Right renal cortex interstitium (tissue), 3 donors: ENCODE measurements at regions not wholly inside any gene's neighbourhood (a gene's known extent, or its start where the extent isn't known, plus 50 kb on each side); places are given as distances from the start of the nearest gene placed in this dataset.
"Not testable (repeated sequence)": the region's sequence is repeated elsewhere in the genome, so short reads cannot be mapped to it uniquely, and the experiment has no call there.

ENCODE experiments used
- DNase-seq, 3 donors: peaks; one replicate each; pipeline ENCODE4 v3.0.0-alpha.2; 2013; ENCODE audit warnings: low read depth in 3 of 3, low spot score in 2 of 3

- no peak for DNase-seq
These were observed 676.1 kb upstream of the GYPC start for GRCh38 chr2:125979886-125980285.

DNA sequence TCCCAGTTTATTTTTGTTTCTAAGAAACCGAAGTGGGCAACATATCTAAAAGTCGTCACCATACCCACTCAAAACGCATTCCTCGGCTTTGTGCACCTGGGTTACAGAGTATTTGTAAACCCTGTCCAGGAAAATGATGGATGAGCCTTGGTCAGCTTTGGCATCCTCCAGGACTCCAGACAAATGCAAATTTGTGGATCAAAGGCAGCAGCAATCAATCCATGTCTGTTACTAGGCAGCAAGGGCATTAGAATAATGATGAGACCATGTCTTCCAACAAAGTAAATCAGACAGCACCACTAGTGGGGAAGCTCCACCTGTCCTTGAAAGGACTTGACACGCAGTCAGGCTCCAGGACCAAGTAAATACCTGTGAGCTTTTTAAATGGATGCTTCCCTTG lies 672.6 kb upstream of the GYPC start:
- no peak for DNase-seq

- DNase-seq, result no peak
These were observed 626.6 kb upstream of the GYPC start for GRCh38 chr2:126029316-126029715.

DNA sequence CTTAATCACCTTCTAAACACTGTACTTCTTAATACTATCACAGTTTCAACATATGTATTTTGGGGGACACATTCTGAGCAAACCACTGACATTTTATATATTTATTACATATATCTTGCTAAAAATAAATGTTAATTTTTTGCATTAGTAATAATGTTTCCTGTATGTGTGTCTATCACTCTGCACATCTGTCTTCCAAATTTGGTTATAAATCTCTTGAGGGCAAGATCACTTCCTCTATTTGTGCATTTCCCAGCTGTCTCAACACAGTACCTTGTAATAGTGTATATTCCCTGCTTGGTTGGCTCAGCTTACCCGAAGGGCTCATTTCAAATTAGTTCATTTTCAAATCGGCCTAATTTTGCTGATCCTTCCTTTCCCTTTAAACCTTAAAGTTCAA lies 617.1 kb upstream of the GYPC start:
- DNase-seq, result no peak

GRCh38 chr2:126041391-126042047 lies 614.4 kb upstream of the GYPC start:
- DNase-seq, result no peak

- DNase-seq, result no peak
These were observed 613.9 kb upstream of the GYPC start for GRCh38 chr2:126042089-126042488.

GRCh38 chr2:126048719-126049118 lies 607.2 kb upstream of the GYPC start:
- DNase-seq, result no peak

DNA sequence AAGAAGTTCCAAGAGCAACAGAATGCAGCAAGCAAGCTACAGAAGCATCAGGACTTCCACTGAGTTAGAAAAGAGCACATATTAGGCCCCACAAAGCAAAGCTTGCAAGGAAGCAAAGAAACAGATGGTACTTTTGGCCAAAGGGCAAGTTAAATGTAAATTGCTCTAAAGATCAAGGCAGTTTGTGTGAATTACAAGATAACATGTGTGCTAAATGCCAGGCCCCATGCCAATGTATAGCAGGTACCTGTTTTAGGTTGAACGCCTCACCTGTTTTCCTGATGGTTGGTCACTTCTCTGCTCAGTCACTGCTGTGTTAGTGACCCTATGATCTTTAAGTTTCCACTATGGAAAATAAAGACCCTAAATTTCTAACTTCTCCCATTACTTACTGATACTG lies 606.5 kb upstream of the GYPC start:
- no peak for DNase-seq

- DNase-seq, result no peak
These were observed 604.8 kb upstream of the GYPC start for GRCh38 chr2:126050991-126051736.

- not testable (repeated sequence) for DNase-seq
These were observed 604.2 kb upstream of the GYPC start for GRCh38 chr2:126051737-126052240.

GRCh38 chr2:126059379-126059778 lies 596.6 kb upstream of the GYPC start:
- DNase-seq, result no peak

DNA sequence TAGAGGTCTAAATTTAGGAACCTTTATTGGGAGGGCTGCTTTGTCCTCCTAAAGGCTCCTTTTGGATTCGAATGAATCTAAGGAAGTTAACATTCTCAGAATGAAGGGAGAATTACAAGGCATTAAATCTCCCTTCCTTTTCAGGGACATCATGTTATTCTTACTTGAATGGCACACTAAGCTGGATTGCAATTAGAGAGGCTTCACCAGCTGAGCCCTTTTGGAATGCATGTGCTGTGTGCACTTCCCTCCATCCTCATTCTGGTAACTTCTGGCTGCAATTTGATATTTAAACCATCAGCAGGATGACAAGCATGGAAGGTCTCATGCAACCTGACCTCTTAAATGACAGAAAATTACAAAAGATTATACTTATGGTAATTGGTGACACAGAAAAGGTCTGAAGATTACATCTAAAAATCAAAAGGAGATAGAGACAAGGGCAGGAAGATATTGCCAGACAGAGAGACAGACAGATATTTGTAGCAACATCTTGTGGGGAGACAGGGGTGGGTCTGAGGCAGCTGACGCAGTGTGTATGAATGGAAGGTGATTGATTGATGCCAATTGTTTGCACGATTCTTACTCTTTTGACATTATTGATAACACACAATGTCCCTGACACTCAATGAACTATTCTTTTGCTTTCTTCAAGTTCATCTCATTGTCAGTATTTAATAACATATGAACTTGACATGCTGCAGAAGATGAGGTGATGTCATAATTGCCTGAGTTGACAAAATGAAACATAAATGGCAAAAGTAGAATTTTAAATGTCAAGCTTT lies 570.8 kb upstream of the GYPC start:
- no peak for DNase-seq

DNA sequence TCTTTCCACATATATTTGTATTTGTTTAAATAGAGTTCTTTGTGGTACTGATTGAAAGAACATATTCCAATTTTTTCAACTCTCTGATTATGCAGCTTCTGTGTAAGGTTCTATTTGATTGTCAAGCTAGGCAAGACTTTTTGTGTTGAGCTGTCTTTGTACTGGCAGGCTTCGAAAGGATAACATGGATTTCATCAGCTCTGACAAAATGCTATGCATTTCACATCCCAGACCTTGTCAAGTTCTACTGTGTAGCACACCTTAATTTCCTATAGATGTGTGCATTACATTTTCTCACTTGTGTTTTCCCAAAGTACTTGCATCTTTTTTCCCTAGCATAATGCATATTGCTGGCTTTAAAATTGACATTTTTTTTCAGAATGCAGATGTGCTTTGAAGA lies 555.0 kb upstream of the GYPC start:
- no peak for DNase-seq

GRCh38 chr2:126106006-126106405 lies 550.0 kb upstream of the GYPC start:
- DNase-seq, result no peak

- DNase-seq, result no peak
These were observed 548.1 kb upstream of the GYPC start for GRCh38 chr2:126107883-126108282.

DNA sequence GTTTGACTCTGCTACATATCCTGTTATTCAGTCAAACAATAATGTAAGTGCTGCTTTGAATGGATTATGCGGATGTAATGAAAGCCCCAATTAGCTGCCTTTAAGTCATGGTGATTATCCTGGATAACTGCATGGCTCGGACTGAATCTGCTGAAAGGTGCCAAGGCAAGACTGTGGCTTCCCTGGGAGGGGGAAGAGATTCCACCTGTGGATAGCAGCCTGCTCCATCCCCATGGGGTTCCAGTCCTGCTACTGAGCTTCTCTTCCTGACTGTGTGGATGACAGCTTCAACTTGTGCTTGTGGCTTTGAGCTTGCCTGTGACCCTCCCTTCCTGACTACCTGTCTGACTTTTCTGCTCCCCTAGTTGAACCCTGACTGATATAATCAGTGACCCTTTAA lies 540.0 kb upstream of the GYPC start:
- DNase-seq, result no peak

DNA sequence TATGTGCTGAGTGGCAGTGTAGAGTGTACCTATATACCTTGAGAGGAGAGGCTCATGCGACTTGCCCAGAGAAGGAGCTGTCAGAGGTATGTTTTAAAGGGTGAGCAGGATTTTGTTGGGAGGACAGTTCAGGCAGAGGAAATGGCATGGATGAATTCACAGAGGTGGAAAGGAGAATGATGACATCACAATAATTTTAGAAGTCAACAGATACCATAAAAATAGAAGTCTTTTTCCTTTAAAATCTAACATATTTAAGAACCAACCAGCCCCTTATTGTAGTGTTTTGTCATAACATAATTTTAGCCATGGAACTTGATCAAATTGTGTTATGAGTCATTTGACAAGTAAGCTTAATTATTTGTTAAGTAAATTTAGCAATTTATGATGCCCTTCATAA lies 538.1 kb upstream of the GYPC start:
- DNase-seq, result no peak

DNA sequence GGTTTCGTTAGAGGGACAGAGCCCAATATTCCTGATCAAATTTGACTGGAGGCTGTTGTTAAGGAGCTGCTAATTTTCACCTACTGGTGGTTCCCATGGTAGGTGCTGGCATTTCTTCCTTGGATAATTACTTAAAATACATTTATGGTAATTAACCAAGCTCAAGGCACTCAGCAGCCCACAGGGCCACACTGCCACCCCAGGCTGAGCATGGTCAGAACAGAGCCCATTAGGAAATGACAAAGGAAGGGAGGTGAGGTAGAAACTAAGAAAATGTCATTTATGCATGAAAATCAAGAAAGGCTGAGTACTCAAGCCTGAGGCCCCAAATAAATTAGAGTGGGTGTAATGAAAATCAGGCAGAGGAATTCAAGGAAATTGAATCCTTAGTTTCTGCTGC lies 510.2 kb upstream of the GYPC start:
- no peak for DNase-seq

DNA sequence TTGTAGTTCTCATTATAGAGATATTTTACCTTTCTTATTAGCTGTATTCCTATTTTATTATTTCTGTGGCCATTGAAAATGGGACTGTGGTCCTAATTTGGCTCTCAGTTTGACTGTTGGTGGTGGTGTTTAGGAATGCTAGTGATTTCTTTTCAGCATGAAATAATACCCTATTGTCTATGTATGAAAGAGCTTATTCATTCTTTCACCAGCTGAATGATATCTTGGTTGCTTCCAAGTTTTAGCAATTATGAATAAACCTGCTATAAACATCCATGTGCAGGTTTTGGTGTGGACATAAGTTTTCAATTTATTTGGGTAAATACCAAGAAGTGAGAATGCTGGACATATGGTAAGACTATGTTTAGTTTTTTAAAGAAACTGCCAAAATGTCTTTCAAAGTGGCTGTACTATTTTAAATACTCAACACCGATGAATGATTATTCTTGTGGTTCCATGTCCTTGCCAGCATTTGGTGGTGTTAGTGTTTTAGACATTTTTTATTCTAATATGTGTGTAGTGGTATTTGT lies 501.6 kb upstream of the GYPC start:
- DNase-seq, result no peak

DNA sequence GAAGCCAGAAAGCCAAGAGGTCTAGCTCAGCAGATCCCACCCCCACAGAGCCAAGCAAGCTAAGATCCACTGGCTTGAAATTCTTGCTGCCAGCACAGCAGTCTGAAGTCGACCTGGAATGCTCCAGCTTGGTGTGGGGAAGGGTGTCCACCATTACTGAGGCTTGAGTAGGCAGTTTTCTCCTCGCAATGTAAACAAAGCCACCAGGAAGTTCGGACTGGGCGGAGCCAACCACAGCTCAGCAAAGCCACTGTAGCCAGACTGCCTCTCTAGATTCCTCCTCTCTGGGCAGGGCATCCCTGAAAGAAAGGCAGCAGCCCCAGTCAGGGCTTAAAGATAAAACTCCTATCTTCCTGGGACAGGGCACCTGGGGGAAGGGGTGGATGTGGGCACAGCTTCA lies 495.0 kb upstream of the GYPC start:
- not testable (repeated sequence) for DNase-seq

- DNase-seq, result no peak
These were observed 483.2 kb upstream of the GYPC start for GRCh38 chr2:126172631-126173184.
